Hepatocyte (in vitro differentiated cells): ENCODE measurements at regions not wholly inside any gene's neighbourhood (a gene's known extent, or its start where the extent isn't known, plus 50 kb on each side); places are given as distances from the start of the nearest gene placed in this dataset.
"Not testable (repeated sequence)": the region's sequence is repeated elsewhere in the genome, so short reads cannot be mapped to it uniquely, and the experiment has no call there.

Source experiments
- CTCF ChIP-seq: fragments of 200-600 bp; sonication (generic); IDR thresholded peaks from 2 replicates; pipeline ENCODE4 v1.5.1; 2016; ENCODE audit warnings: antibody characterized with exemption, mild to moderate bottlenecking; ENCODE audit not compliant: poor library complexity
- EZH2 ChIP-seq: fragments of 200-600 bp; sonication (generic); IDR thresholded peaks from 2 replicates; pipeline ENCODE4 v1.6.1; 2016; ENCODE audit warnings: antibody characterized with exemption, mild to moderate bottlenecking, borderline replicate concordance
- EZH2phosphoT487 ChIP-seq: fragments of 200-600 bp; sonication (generic); IDR thresholded peaks from one replicate; pipeline ENCODE4 v1.6.1; 2018; ENCODE audit warnings: antibody characterized with exemption, mild to moderate bottlenecking, low read depth, moderate library complexity; ENCODE audit not compliant: unreplicated experiment, severe bottlenecking

- TF ChIP-seq CTCF, EZH2, EZH2phosphoT487: not testable (repeated sequence)
These were observed 70.4 kb upstream of the HMX1 start for GRCh38 chr4:8942088-8942487.
